GM12872 (cell line): ENCODE measurements at regions not wholly inside any gene's neighbourhood (a gene's known extent, or its start where the extent isn't known, plus 50 kb on each side); places are given as distances from the start of the nearest gene placed in this dataset.

ENCODE experiments used
- CTCF ChIP-seq: IDR thresholded peaks from 3 replicates; pipeline ENCODE4 v1.5.1; 2011; ENCODE audit warnings: low read depth, mild to moderate bottlenecking, low read length, moderate library complexity; ENCODE audit not compliant: insufficient read depth

- no peak for TF ChIP-seq CTCF
These were observed 123.1 kb upstream of the UMPS start for GRCh38 chr3:124607163-124607562.

GRCh38 chr3:124609402-124609801 is 120.8 kb upstream of the UMPS start:
- no peak for TF ChIP-seq CTCF

DNA sequence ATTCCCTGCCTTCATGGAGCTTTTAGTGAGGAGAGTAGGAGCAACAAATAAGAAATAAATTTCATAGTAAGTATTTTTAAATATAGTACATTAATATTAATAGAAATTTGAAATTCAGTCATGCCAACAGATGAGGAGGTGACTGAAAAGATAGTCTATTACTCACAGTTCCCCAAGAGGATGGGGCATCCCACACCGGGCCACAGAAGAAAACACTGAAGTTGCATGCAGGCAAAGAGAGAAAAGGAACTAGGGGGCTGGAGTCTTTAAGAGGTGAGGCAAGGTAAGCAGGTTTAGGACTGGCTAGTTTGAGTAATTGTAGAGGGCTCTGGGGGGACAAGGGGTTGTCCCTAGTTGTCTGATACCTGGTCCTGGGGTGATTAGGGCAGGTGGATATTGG is 120.1 kb upstream of the UMPS start:
- TF ChIP-seq CTCF, result no peak

DNA sequence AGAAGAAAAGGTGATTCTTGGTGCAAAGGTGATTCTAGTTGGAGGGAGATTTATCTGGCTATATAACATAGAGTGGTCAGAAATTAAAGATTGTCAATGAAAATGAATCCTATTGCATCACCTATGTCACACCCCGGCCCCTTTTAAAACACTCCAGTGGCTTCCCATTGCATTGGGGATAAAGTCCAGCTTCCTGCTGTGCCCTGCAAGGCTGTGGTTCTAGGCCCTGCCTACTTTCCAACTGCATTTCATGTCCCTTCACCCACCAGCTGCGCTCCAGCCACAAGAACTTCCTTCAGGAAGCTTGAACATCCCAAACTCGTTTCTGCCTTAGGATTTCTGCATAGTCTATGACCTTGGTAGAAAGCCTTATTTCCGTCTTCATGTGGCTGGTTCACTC is 118.7 kb upstream of the UMPS start:
- no peak for TF ChIP-seq CTCF

- TF ChIP-seq CTCF, result no peak
These were observed 114.2 kb upstream of the UMPS start for GRCh38 chr3:124615896-124616543.

DNA sequence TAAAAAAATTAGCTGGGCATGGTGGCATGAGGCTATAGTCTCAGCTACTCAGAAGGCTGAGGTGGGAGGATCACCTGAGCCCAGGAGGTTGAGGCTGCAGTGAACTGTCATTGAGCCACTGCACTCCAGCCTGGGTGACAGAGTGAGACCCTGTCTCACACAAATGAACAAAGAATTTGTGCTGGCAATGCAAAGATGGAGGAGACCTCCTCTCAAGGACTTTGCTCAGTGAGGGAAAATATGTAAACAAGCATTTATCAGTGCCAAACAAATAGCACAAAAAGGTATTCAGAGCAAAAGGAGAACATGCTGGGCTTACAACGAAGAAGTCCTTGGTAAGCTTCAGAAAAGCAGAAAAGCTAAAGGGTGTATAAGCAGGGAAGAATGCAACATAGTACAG is 113.1 kb upstream of the UMPS start:
- no peak for TF ChIP-seq CTCF

DNA sequence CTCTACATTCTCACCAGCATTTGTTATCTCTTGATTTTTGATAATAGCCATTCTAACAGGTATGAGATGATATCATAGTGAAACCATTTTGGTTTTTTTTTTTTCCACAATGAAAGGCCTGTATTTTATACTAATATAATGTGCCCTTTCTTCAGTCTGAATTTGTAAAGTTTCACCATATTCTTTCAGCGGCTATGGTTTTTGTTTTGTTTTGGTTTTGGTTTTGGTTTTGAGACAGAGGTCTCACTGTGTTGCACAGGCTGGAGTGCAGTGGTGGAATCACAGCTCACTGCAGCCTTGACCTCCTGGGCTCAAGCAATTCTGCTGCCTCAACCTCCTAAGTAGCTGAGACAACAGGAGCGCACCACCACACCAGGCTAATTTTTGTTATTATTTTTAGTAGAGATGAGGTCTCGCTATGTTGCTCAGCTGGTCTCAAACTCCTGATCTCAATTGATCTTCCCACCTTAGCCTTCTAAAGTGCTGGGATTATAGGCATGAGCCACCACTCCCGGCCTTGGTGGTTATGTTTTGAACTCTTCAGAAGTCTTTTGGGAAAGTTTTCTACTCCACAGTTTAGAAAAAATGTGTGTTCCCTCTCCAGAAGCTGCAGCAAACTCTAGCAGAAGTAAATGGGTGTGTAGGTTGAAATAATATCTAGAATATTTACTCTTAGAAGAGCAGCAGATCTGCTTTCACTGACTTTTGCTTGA is 110.2 kb upstream of the UMPS start:
- no peak for TF ChIP-seq CTCF
